Cortex of kidney (tissue), 1 donor: ENCODE measurements at regions not wholly inside any gene's neighbourhood (a gene's known extent, or its start where the extent isn't known, plus 50 kb on each side); places are given as distances from the start of the nearest gene placed in this dataset.

ENCODE experiments used
- DNase-seq: peaks from one replicate; lab custom pipeline; 2025; lab: John Stamatoyannopoulos, UW

- no peak for DNase-seq
Measured at GRCh38 chr14:85273952-85274351, 256.0 kb upstream of the FLRT2 start.

DNA sequence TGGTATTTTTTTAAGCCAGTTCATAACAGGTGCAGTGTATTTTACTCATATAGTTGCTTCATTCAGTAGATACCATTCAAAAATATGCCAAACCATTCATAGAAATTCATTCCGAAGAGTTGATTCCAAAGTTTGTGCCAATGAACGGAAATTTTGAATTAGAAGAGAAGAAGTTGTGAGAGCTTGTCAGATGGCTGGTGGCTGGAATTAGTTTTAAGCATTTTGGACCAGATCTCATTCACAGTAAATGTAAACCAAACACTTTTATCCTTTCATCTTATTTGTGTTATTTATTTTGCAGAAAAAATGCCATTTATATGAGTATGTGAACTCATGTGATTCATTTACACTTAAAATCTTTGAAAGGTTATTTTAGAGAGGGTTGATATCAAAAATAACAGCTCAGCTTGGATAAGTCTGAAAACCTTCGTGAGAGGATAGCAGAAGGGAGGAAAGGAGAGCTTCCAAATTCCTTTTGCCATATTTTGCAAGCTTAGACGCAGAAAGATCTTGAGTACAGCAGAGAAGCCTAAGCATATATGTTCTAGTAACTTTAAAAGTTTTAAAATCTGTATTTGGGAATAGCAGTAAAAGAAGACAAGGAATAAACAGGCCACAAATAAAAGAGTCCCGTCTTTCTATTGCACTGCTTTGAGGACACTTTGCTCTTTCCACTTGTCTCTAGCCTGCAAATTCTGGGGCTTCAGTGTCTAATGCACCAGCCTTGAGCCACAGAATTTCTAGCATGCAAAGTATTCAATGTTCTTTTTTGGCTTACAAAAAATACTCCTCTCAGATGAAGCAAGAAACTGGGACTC, 253.6 kb upstream of the FLRT2 start:
- DNase-seq = no peak

GRCh38 chr14:85276979-85277228, 253.0 kb upstream of the FLRT2 start:
- DNase-seq = no peak

- no peak for DNase-seq
Measured at GRCh38 chr14:85279407-85279806, 250.5 kb upstream of the FLRT2 start.

GRCh38 chr14:85280074-85280473, 249.9 kb upstream of the FLRT2 start:
- no peak for DNase-seq

- no peak for DNase-seq
Measured at GRCh38 chr14:85281921-85282320, 248.0 kb upstream of the FLRT2 start.

DNA sequence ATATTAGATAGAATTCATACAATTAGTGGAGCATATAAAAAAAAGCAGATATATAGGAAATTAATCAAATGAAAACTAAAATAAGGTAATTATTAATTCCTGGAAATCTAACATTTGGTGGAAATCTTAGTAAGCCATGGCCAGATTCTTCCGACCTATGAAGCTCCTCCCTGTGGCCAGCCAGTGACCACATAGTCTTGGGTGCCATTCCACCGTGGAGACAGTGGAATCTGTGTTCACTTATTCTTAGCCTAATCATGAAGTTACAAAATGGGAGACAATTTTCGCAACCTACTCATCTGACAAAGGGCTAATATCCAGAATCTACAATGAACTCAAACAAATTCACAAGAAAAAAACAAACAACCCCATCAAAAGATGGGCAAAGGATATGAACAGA, 241.9 kb upstream of the FLRT2 start:
- DNase-seq = no peak

DNA sequence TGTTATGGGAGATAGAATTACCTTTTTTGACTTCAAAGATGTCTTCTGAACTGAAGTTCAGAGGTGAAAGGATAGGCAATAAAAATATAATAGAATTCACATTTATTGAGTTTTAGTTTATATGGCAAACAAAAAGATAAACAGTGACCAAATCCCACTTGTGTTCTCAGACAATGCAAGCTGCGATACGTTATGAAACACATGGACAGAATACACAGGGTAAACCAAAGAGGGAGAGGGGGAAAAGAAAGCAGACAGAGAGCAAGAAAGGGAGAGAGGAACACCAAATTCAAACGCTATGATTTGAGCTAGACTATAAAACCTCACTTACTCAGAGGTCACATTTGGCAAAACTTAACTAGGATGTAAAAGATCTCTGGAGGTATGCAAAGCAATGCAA, 238.2 kb upstream of the FLRT2 start:
- no peak for DNase-seq

- no peak for DNase-seq
Measured at GRCh38 chr14:85293612-85294234, 236.2 kb upstream of the FLRT2 start.

DNA sequence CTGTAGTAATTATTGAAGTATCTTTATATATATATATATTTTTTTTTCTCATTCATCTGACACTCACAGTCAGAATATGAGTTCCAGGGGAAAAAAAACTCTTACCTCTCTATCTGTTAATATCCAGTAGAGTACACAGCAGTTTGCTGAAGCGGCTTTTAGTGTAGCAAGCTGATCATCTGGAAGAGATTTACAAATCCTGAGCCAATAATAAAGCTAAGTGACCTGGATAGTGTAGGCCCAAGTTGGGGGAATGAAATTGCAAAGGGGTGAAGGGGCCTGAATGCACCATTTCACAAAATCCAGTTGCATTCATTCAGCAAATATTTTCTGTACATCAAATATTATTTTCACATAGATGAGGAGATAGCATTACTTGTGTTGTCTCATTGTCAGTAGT, 234.6 kb upstream of the FLRT2 start:
- DNase-seq = no peak

DNA sequence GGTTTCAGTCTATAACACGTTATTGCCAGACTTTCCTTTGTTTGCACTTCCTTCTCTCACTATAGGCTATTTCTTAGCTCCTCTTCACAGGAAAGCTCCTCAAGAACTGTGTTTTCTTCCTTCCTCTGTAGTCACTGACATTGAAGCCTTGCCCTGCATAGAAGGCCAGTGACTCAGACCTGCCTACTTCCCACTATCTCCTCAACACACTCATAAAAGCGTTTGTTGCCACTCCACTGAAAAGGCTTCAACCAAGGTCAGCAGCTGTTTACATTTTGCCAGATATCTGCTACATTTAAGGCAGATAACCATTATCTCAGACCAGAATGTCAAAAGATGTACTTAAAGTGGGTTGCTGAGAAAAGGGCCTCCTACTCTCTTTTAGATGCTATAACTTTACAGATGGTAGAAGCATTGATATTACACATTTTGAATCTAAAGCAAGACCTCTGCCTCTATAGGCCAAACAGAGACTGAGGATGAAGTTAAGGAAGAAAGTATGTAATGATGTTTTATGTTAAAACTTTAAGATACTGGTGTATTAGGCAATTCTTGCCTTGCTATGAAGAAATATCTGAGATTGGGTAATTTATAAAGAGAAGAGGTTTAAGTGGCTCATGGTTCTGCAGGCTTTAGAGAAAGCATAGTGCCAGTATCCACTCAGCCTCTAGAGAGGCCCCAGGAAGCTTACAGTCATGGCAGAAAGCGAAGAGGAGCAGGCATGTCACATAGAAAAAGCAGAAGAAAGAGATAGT, 233.3 kb upstream of the FLRT2 start:
- no peak for DNase-seq

DNA sequence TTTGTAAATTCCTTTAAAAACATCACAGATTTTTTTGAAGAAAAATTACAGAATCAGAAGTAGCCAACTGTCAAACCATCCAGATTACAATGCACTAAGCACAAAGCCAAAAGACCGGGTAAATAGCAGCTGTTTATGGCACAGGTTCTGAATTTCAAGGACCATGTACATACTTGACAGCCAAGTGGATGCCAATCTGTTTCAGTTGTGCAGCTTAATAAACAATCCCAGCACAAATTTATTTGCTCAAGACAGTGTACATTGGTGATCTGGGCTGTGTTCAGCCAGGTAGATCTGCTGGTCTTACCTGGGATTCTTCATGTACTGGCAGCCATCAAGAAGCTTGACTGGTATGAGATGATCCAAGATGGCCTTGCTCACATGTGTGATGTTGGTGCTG, 229.8 kb upstream of the FLRT2 start:
- DNase-seq = no peak

GRCh38 chr14:85301506-85301905, 228.4 kb upstream of the FLRT2 start:
- DNase-seq = no peak

DNA sequence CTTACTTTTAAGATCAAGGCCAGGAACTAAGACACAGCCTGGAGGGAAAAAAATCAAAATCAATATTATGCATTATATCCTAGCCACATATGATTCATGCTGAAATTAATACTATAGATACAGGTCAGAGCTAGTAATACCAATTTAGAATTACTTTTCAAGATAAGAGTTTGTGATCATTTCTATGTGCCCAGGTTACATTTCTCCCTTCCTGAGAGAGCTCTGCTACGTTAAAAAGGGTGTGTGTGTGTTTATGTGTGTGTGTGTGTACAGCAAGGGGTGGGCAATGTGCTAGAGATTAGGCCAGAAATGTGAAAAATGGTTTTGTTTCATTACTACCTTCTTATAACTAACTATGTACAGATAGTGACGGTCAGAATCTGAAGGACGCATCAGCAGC, 223.9 kb upstream of the FLRT2 start:
- DNase-seq = no peak

GRCh38 chr14:85308531-85309300, 221.2 kb upstream of the FLRT2 start:
- DNase-seq = no peak

DNA sequence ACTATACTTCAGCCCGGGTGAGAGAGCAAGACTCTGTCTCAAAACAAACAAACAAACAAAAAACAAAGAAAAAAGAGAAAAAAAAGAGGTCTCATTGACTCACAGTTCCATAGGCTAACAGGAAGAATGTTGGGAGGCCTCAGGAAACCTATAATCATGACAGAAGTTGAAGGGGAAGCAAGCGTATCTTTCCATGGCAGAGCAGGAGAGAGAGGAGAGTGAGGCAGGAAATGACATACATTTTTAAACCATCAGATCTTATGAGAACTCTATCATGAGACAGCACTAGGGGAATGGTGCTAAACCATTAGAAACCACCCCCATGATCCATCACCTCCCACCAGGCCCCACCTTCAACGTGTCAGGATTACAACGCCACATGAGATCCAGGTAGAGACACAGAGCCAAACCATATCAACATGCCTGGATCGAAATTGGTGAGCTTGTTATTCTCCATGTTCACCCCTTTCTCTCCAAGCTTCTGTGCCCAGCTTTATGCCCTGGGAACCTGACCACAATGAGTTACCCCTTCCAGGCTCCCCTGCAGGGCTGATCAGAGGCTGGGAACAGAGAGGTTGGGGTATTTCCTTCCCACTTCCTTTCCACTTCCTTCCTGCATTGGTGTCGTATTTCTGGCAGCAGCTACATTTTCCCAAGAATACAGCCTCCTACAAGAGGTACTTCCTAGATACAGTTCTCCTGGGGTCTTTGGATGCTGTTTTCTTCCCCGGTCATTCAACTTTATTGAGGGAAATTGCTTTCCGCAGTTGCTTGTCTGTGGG, 219.3 kb upstream of the FLRT2 start:
- no peak for DNase-seq

DNA sequence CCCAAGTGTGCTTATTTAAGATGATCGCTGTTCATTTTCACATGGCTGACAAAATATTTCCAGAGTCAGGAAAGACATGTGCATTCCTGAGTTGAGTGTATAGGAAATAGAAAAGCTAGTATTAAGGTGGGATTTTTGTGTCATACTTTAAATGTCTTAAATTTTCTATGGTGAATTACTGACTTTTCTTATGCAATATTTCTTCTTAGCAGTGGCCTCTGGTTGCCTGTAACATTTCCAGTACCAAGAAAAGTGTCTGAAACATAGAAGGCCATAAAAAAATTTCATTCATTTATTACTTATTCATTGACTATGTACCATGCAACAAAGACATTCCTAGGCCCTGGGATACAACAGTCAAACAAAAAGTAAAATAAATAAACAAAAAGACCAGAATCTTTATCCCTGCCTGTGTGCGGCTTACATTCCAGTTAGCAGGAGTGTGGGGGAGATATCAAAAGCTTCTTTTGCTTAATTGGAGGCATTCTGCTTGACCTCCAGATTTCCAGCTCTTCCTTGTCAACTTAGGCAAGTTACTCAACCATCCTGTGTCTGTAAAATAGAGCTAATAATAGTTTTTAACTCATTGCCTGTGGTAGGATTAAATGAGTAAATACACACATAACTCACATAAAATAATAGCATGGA, 216.3 kb upstream of the FLRT2 start:
- no peak for DNase-seq

DNA sequence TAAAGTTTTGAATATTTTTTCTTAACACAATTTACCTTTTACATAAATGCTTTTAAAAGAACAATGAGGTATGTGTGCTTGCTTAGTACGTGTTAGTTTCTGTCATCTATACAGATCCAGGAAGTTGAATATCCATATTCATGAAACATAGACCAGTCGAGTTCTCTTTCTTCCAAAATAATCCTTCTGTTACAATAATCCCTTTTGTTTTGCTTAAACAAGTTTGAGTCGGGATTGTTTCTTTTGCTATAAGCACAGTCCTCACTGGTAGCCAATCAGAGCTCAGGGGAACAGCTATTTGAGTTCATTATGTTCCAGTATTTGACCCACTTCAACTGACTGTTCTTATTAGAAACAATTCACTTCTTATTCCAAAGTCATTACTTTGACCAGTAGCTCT, 214.7 kb upstream of the FLRT2 start:
- no peak for DNase-seq

DNA sequence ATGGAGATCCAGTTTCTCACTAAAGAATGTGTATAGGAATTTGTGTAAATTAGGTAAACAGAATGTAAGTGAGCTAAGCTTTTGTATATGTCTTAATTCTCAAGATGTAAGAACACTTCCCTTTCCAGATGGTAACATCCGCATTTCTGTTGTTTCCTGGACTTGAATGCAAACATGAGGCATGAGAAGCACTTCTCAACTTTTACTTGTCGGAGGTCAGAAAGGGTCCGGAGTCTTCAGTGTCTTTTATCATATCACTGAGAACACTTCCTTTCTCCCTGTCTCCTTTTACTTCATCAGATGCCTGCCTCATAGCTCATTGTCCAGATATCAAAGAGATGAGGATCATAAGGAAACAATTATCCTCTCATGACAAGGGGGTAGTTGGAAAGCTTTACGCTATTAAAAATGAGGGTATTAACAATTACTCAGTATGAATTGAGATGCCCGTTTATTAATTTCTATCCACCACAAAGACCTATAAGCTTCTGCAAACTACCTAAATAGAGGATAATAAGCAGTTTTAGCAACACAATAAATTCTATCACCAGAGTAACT, 214.1 kb upstream of the FLRT2 start:
- DNase-seq = no peak

DNA sequence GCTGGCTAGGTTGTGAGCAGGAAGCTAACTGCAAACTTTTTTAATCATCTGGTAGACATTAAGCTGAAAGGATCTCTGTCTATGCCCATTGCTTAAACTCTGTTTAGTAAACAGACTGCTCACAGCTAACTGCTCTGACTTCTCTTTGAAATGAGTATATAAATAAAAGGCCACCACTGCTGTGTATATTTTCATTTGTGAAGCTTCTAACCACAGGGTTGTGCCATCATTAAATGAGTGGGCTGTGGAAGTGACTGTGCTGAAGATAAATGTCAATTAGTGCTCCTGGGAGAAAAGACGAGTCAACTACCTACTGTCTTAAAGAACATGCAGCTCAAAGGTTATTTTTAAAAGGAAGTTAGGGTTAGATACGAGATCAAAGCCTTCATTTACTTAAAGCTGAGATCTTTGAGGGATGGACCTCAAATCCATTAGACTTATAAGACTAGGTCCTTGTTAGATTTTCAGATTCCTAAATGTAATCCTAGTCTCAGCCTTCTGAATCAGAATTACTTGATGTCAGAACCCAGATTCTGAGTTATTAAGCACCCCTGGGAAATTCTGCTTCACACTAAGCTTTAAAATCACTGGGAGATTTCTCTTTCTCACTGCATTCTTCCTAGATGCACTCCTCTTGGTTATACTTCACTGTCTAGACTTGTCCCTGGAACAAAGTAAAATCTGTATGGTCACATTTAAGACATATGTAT, 213.1 kb upstream of the FLRT2 start:
- DNase-seq = no peak
